H1 (cell line): ENCODE measurements at regions not wholly inside any gene's neighbourhood (a gene's known extent, or its start where the extent isn't known, plus 50 kb on each side); places are given as distances from the start of the nearest gene placed in this dataset.

Experiments
- CTCF ChIA-PET: fragments of 300-600 bp; sonication (Branson Sonifier 250); formaldehyde crosslinking; loops from one replicate; lab custom pipeline; 2021; ENCODE audit not compliant: partially characterized antibody; lab: Charles Lee
- POLR2A ChIA-PET: fragments of 300-600 bp; sonication (Branson Sonifier 250); formaldehyde crosslinking; loops from one replicate; lab custom pipeline; 2021; ENCODE audit warnings: inconsistent platforms; ENCODE audit not compliant: partially characterized antibody; lab: Charles Lee
- DNase-seq, 2 experiments: peaks; one replicate each; pipeline versions ENCODE4 v3.0.0 to v3.0.0-alpha.2; 2010 to 2022; ENCODE audit warnings: low spot score in 2 of 2, low read depth in 1 of 2, mixed read lengths in 1 of 2
- FAIRE-seq: peaks from 2 replicates; lab custom pipeline; 2011; peaks lifted over from hg19 to GRCh38; lab: Jason Lieb, UNC
- H2AFZ ChIP-seq: 2 replicates; pipeline ENCODE4 v1.8.1; 2012; ENCODE audit warnings: low read length, inconsistent platforms
- H2AK5ac ChIP-seq: 2 replicates; pipeline ENCODE4 v1.6.1; 2013; ENCODE audit warnings: low read depth, low read length
- H2BK120ac ChIP-seq: replicated peaks from 2 replicates; pipeline ENCODE3; 2013; ENCODE audit warnings: low read depth, low read length, inconsistent platforms
- H2BK12ac ChIP-seq: 2 replicates; pipeline ENCODE4 v1.6.1; 2013; ENCODE audit warnings: low read depth, low read length
- H2BK15ac ChIP-seq: 2 replicates; pipeline ENCODE4 v1.6.1; 2013; ENCODE audit warnings: low read length
- H2BK20ac ChIP-seq: 2 replicates; pipeline ENCODE4 v1.6.1; 2013; ENCODE audit warnings: low read length
- H2BK5ac ChIP-seq: 2 replicates; pipeline ENCODE4 v1.6.1; 2013; ENCODE audit warnings: low read depth, low read length
- H3K14ac ChIP-seq: 2 replicates; pipeline ENCODE4 v1.6.1; 2013; ENCODE audit warnings: inconsistent platforms; ENCODE audit not compliant: insufficient read length
- H3K18ac ChIP-seq: 2 replicates; pipeline ENCODE4 v1.6.1; 2013; ENCODE audit warnings: low read length; ENCODE audit errors: extremely low read depth
- H3K23ac ChIP-seq: 2 replicates; pipeline ENCODE4 v1.6.1; 2013; ENCODE audit warnings: inconsistent platforms; ENCODE audit not compliant: insufficient read length
- H3K23me2 ChIP-seq: 2 replicates; pipeline ENCODE4 v1.6.1; 2013; ENCODE audit warnings: low read depth, low read length
- H3K27ac ChIP-seq: 2 replicates; pipeline ENCODE4 v1.6.1; 2011; ENCODE audit warnings: low read depth, low read length, inconsistent platforms
- H3K27me3 ChIP-seq, 4 experiments: replicated peaks in 1 of 4; 1 replicate in 1 of 4; 2 replicates in 3 of 4; pipeline versions ENCODE4 v1.6.1 to v1.8.1; 2011 to 2013; ENCODE audit warnings: low read length in 3 of 4, mild to moderate bottlenecking in 3 of 4, inconsistent platforms in 2 of 4, mixed read lengths in 2 of 4, moderate library complexity in 1 of 4; ENCODE audit not compliant: control insufficient read depth in 3 of 4, insufficient read depth in 3 of 4; ENCODE audit errors: extremely low read depth in 1 of 4
- H3K36me3 ChIP-seq, 4 experiments: 2 replicates each; pipeline versions ENCODE4 v1.6.1 to v1.8.1; 2011 to 2013; ENCODE audit warnings: mild to moderate bottlenecking in 4 of 4, low read length in 3 of 4, moderate library complexity in 2 of 4, control low read depth in 1 of 4, inconsistent platforms in 1 of 4; ENCODE audit not compliant: insufficient read depth in 4 of 4, control insufficient read depth in 2 of 4
- H3K4ac ChIP-seq: replicated peaks from 2 replicates; pipeline ENCODE3; 2013; ENCODE audit warnings: low read length, low read depth, mixed read lengths, inconsistent platforms; ENCODE audit not compliant: insufficient read length
- H3K4me1 ChIP-seq, 4 experiments: replicated peaks in 1 of 4; 1 replicate in 1 of 4; 2 replicates in 3 of 4; pipeline versions ENCODE4 v1.6.1 to v1.8.1; 2011 to 2013; ENCODE audit warnings: low read length in 3 of 4, inconsistent platforms in 2 of 4, mixed read lengths in 1 of 4; ENCODE audit not compliant: insufficient read depth in 4 of 4, control insufficient read depth in 3 of 4
- H3K4me2 ChIP-seq, 2 experiments: 2 replicates each; pipeline versions ENCODE4 v1.6.1 to v1.8.1; 2011 to 2013; ENCODE audit warnings: low read depth in 2 of 2, low read length in 2 of 2, control low read depth in 1 of 2, inconsistent platforms in 1 of 2, mild to moderate bottlenecking in 1 of 2; ENCODE audit not compliant: insufficient read depth in 1 of 2
- H3K4me3 ChIP-seq, 4 experiments: fragments of 200-600, 300-600 bp in 1 of 4; sonication (generic), shearing (Covaris generic), sonication (Bioruptor Twin) in 1 of 4; 2 replicates each; pipeline versions ENCODE4 v1.5.1 to v1.8.1; 2011 to 2016; ENCODE audit warnings: low read length in 4 of 4, low read depth in 3 of 4, control low read depth in 2 of 4, inconsistent platforms in 2 of 4, mild to moderate bottlenecking in 2 of 4, mixed read lengths in 1 of 4, moderate library complexity in 1 of 4; ENCODE audit not compliant: insufficient read depth in 2 of 4; ENCODE audit errors: extremely low read depth in 1 of 4
- H3K56ac ChIP-seq: replicated peaks from 2 replicates; pipeline ENCODE3; 2013; ENCODE audit warnings: low read depth, mild to moderate bottlenecking, mixed read lengths, low read length, inconsistent platforms; ENCODE audit not compliant: insufficient read length
- H3K79me1 ChIP-seq: 2 replicates; pipeline ENCODE4 v1.6.1; 2013; ENCODE audit warnings: low read depth, low read length, control low read depth
- H3K79me2 ChIP-seq, 2 experiments: 2 replicates each; pipeline versions ENCODE4 v1.6.1 to v1.8.1; 2012 to 2013; ENCODE audit warnings: low read length in 2 of 2, mild to moderate bottlenecking in 2 of 2, inconsistent platforms in 1 of 2; ENCODE audit not compliant: insufficient read depth in 2 of 2, control insufficient read depth in 1 of 2
- H3K9ac ChIP-seq, 4 experiments: replicated peaks in 1 of 4; 1 replicate in 1 of 4; 2 replicates in 3 of 4; pipeline versions ENCODE4 v1.6.1 to v1.8.1; 2011 to 2013; ENCODE audit warnings: low read depth in 3 of 4, low read length in 3 of 4, control low read depth in 2 of 4, mild to moderate bottlenecking in 2 of 4, moderate library complexity in 2 of 4, inconsistent platforms in 1 of 4; ENCODE audit errors: extremely low read depth in 1 of 4
- H3K9me3 ChIP-seq, 2 experiments: 2 replicates each; pipeline versions ENCODE4 v1.6.1 to v1.8.1; 2012 to 2013; ENCODE audit warnings: mild to moderate bottlenecking in 2 of 2, moderate library complexity in 2 of 2, control low read depth in 1 of 2, inconsistent platforms in 1 of 2, low read depth in 1 of 2, low read length in 1 of 2, mixed read lengths in 1 of 2; ENCODE audit not compliant: insufficient read depth in 2 of 2
- H4K20me1 ChIP-seq, 2 experiments: replicated peaks in 1 of 2; 2 replicates each; pipeline versions ENCODE3 to v1.8.1; 2011 to 2013; ENCODE audit warnings: inconsistent platforms in 2 of 2, low read length in 2 of 2, mild to moderate bottlenecking in 1 of 2; ENCODE audit not compliant: insufficient read depth in 2 of 2, control insufficient read depth in 1 of 2
- H4K5ac ChIP-seq: 2 replicates; pipeline ENCODE4 v1.6.1; 2013; ENCODE audit warnings: low read length, low read depth, mixed read lengths, inconsistent platforms; ENCODE audit not compliant: insufficient read length
- H4K8ac ChIP-seq: 2 replicates; pipeline ENCODE4 v1.8.0; 2013; ENCODE audit warnings: mild to moderate bottlenecking, moderate library complexity, low read length, inconsistent platforms; ENCODE audit not compliant: insufficient read depth; ENCODE audit errors: extremely low read depth
- H4K91ac ChIP-seq: replicated peaks from 2 replicates; pipeline ENCODE3; 2013; ENCODE audit warnings: low read length, mixed read lengths, inconsistent platforms; ENCODE audit not compliant: insufficient read length
- E2F6 ChIP-seq: IDR thresholded peaks from 2 replicates; pipeline ENCODE4 v1.6.1; 2012; ENCODE audit warnings: inconsistent platforms
- EP300 ChIP-seq, 2 experiments: IDR thresholded peaks; 1 replicate in 1 of 2; 2 replicates in 1 of 2; pipeline ENCODE4 v1.6.1; 2011 to 2012; ENCODE audit warnings: low read depth in 2 of 2, low read length in 2 of 2, mild to moderate bottlenecking in 2 of 2, borderline replicate concordance in 1 of 2, inconsistent platforms in 1 of 2, moderate library complexity in 1 of 2
- KDM4A ChIP-seq: IDR thresholded peaks from one replicate; pipeline ENCODE4 v1.7.1; 2012; ENCODE audit warnings: low read depth, mild to moderate bottlenecking, moderate library complexity, low read length, inconsistent platforms; ENCODE audit not compliant: severe bottlenecking
- MAX ChIP-seq: IDR thresholded peaks from 2 replicates; pipeline ENCODE4 v1.6.1; 2012; ENCODE audit warnings: inconsistent platforms
- PHF8 ChIP-seq: fragments of 200-600 bp; sonication (generic); conservative IDR thresholded peaks from 2 replicates; pipeline ENCODE4 v1.7.1; 2012; ENCODE audit warnings: low read depth, mild to moderate bottlenecking, inconsistent platforms, low read length, moderate library complexity
- RBBP5 ChIP-seq: IDR thresholded peaks from 2 replicates; pipeline ENCODE4 v1.7.1; 2012; ENCODE audit warnings: low read depth, mild to moderate bottlenecking, inconsistent platforms, low read length, moderate library complexity, borderline replicate concordance
- YY1 ChIP-seq: IDR thresholded peaks from 2 replicates; pipeline ENCODE4 v1.6.1; 2011; ENCODE audit warnings: low read depth, mild to moderate bottlenecking, low read length
- TF ChIP-seq, protein P1 (sequence below): IDR thresholded peaks from 2 replicates; pipeline ENCODE4 v1.6.1; 2011; ENCODE audit warnings: low read depth, mild to moderate bottlenecking, low read length; ENCODE audit not compliant: insufficient read depth

DNA sequence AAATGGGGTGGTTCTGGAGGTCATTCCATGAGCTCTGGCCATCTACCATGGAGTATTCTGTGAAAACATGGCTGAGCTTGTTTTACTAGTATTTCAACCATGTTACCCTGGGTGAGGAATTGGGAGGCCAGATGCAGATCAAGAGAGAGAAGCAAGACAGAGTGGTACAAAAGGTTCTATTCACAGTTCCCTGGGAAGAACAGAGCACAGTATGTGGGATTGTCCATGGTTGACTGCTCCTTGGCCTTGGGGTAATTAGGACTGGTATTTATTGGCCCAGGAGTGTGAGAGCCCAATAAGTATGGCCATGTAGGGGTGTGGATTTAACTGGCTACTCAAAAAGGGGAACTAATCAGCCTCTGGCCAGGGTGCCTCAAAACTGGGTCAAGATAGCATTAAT lies 239.7 kb upstream of the GATB start:
- FAIRE-seq, result no peak
- H4K5ac ChIP-seq, result no peak overlapping the region
- H2BK5ac ChIP-seq, result no peak overlapping the region
- no peak overlapping the region for H2BK12ac ChIP-seq
- no peak overlapping the region for H3K23ac ChIP-seq
- H3K18ac ChIP-seq, result no peak overlapping the region
- no peak for DNase-seq
- H2BK120ac ChIP-seq, result no peak overlapping the region
- H3K4ac ChIP-seq, result no peak overlapping the region
- no peaks in the 10 kb centered on the region for H3K79me1 ChIP-seq
- TF ChIP-seq RBBP5 (no peak), E2F6 (no peak), EP300 (IDR thresholded peaks at IDR 0.05; ENCODE audit: borderline replicate concordance in 1 of 2, low read depth in 2 of 2, low read length in 2 of 2) (no peak), MAX (no peak), KDM4A (no peak), YY1 (no peak), PHF8 (no peak)
- TF ChIP-seq, protein P1, sequence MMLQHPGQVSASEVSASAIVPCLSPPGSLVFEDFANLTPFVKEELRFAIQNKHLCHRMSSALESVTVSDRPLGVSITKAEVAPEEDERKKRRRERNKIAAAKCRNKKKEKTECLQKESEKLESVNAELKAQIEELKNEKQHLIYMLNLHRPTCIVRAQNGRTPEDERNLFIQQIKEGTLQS, result no peak
- TF ChIP-seq, all 59 proteins: peak for 0
- Histone ChIP-seq H3K23me2 (no peaks in the 10 kb centered on the region), H4K91ac (peak overlapping the region; percentile 23), H3K9ac (no peak overlapping the region), H3K27ac (no peak overlapping the region), H3K9me3 (no peaks in the 10 kb centered on the region), H3K56ac (no peak overlapping the region), H4K8ac (no peak overlapping the region), H2AK5ac (no peak overlapping the region), H2AFZ (no peak overlapping the region), H4K20me1 (no peaks in the 10 kb centered on the region), H3K79me2 (no peaks in the 10 kb centered on the region), H3K4me1 (peaks cover 0 to 11% (median 0%) of the 10 kb centered on the region in 4 experiments; a peak in 1 of 7 replicates), H3K36me3 (no peaks in the 10 kb centered on the region), H3K27me3 (no peaks in the 10 kb centered on the region), H2BK20ac (no peak overlapping the region), H3K4me3 (no peak overlapping the region), H3K4me2 (no peak overlapping the region), H3K14ac (no peak overlapping the region), H2BK15ac (no peak overlapping the region)
- CTCF ChIA-PET, result no interaction called here
- POLR2A ChIA-PET, result interaction anchor here (1.0 kb wide), 1 partner anchor 9 kb away, joined by 3 read pairs; no protein-coding TSS in a partner anchor
